Neural cell (in vitro differentiated cells): ENCODE measurements at regions not wholly inside any gene's neighbourhood (a gene's known extent, or its start where the extent isn't known, plus 50 kb on each side); places are given as distances from the start of the nearest gene placed in this dataset.

Experiments
- H2AFZ ChIP-seq: fragments of 200-600, 300-800 bp; sonication (generic), shearing (Covaris generic); 2 replicates; pipeline ENCODE4 v1.6.0; 2014; ENCODE audit warnings: low read depth, mild to moderate bottlenecking, antibody characterized with exemption, low read length, moderate library complexity
- H3F3A ChIP-seq: fragments of 200-600 bp; shearing (Covaris generic); 2 replicates; pipeline ENCODE4 v1.6.1; 2016; ENCODE audit warnings: mild to moderate bottlenecking, moderate library complexity, mixed read lengths, antibody characterized with exemption, low read length; ENCODE audit not compliant: insufficient read depth, poor library complexity, severe bottlenecking
- H3K27ac ChIP-seq: fragments of 200-600, 300-800 bp; sonication (generic), shearing (Covaris generic); 2 replicates; pipeline ENCODE4 v1.5.1; 2014; ENCODE audit warnings: mild to moderate bottlenecking, low read length, moderate library complexity
- H3K27me3 ChIP-seq: fragments of 300-800, 200-600 bp; sonication (generic), shearing (Covaris generic); 2 replicates; pipeline ENCODE4 v1.6.0; 2014; ENCODE audit warnings: mild to moderate bottlenecking, low read depth, low read length, moderate library complexity; ENCODE audit not compliant: insufficient read depth
- H3K36me3 ChIP-seq: fragments of 300-800, 200-600 bp; sonication (generic), shearing (Covaris generic); 2 replicates; pipeline ENCODE4 v1.5.1; 2014; ENCODE audit warnings: mild to moderate bottlenecking, antibody characterized with exemption, low read length, moderate library complexity; ENCODE audit not compliant: insufficient read depth
- H3K4me2 ChIP-seq: fragments of 300-800, 200-600 bp; sonication (generic), shearing (Covaris generic); 2 replicates; pipeline ENCODE4 v1.6.0; 2014; ENCODE audit warnings: mild to moderate bottlenecking, low read length
- H3K4me3 ChIP-seq: fragments of 300-800, 200-600 bp; sonication (generic), shearing (Covaris generic); 2 replicates; pipeline ENCODE4 v1.5.1; 2014; ENCODE audit warnings: mild to moderate bottlenecking, low read length, moderate library complexity
- H3K79me2 ChIP-seq: fragments of 200-600 bp; shearing (Covaris generic); replicated peaks from 2 replicates; pipeline ENCODE4 v1.6.0; 2014; ENCODE audit warnings: mild to moderate bottlenecking, low read length, moderate library complexity; ENCODE audit not compliant: insufficient read depth
- H3K9ac ChIP-seq: fragments of 300-800, 200-600 bp; sonication (generic), shearing (Covaris generic); 2 replicates; pipeline ENCODE4 v1.6.1; 2016; ENCODE audit warnings: mild to moderate bottlenecking, low read length, mixed read lengths
- H3K9me2 ChIP-seq: fragments of 200-600 bp; shearing (Covaris generic); 2 replicates; pipeline ENCODE4 v1.6.1; 2016; ENCODE audit warnings: mild to moderate bottlenecking, low read length, mixed read lengths; ENCODE audit not compliant: insufficient read depth
- H3K9me3 ChIP-seq: fragments of 200-600, 300-800 bp; sonication (generic), shearing (Covaris generic); 2 replicates; pipeline ENCODE4 v1.6.1; 2016; ENCODE audit warnings: mild to moderate bottlenecking, mixed run types, low read length, moderate library complexity, mixed read lengths
- H4K20me1 ChIP-seq: fragments of 200-600 bp; shearing (Covaris generic); 2 replicates; pipeline ENCODE4 v1.6.1; 2016; ENCODE audit warnings: mild to moderate bottlenecking, mixed run types; ENCODE audit not compliant: insufficient read depth
- EP300 ChIP-seq: fragments of 450-650 bp; conservative IDR thresholded peaks from 2 replicates; pipeline ENCODE4 v1.6.1; 2014; ENCODE audit warnings: antibody characterized with exemption, mild to moderate bottlenecking, moderate library complexity; ENCODE audit not compliant: poor library complexity, severe bottlenecking
- EZH2 ChIP-seq: fragments of 200-600, 300-800 bp; shearing (Covaris generic), sonication (generic); IDR thresholded peaks from 2 replicates; pipeline ENCODE4 v1.6.1; 2014; ENCODE audit warnings: antibody characterized with exemption, low read length, borderline replicate concordance, mild to moderate bottlenecking; ENCODE audit not compliant: insufficient read depth, poor library complexity, severe bottlenecking
- MXI1 ChIP-seq: fragments of 450-650 bp; conservative IDR thresholded peaks from 2 replicates; pipeline ENCODE4 v1.6.1; 2014; ENCODE audit warnings: antibody characterized with exemption, mild to moderate bottlenecking; ENCODE audit not compliant: poor library complexity, severe bottlenecking
- POLR2AphosphoS5 ChIP-seq: IDR thresholded peaks from 2 replicates; pipeline ENCODE4 v1.6.1; 2012
- RAD21 ChIP-seq: fragments of 450-650 bp; conservative IDR thresholded peaks from 2 replicates; pipeline ENCODE4 v1.6.1; 2014; ENCODE audit warnings: antibody characterized with exemption, mild to moderate bottlenecking, moderate library complexity
- SMC3 ChIP-seq: fragments of 450-650 bp; conservative IDR thresholded peaks from 2 replicates; pipeline ENCODE4 v1.6.1; 2014; ENCODE audit warnings: antibody characterized with exemption, mild to moderate bottlenecking, moderate library complexity; ENCODE audit not compliant: poor library complexity
- TAF1 ChIP-seq: IDR thresholded peaks from 2 replicates; pipeline ENCODE4 v1.6.1; 2012; ENCODE audit warnings: low read depth
- TF ChIP-seq, protein P1 (sequence below): fragments of 450-650 bp; IDR thresholded peaks from 2 replicates; pipeline ENCODE4 v1.5.1; 2014; ENCODE audit warnings: antibody characterized with exemption, mild to moderate bottlenecking, moderate library complexity; ENCODE audit not compliant: poor library complexity, severe bottlenecking
- TF ChIP-seq, protein P2 (sequence below): IDR thresholded peaks from 2 replicates; pipeline ENCODE4 v1.6.1; 2012; ENCODE audit warnings: borderline replicate concordance

DNA sequence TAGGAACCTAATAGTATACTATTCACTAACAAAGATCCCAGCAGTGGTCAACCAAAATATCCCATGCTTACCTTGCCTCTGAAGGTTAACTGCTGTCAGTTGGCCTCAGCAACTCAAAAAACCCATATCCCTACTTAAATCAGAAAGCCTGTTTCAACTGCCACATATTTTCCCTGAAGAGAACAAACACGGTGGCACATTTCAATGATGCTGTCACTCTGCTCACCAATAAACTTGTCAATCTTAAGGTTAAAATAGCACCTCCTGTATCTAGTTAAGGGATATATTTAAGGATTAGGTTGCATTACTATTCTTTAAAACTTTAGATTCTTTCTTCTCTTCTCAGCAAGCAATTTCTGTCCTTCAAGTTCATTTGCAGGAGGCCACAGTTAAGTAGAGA lies 986.9 kb downstream of the CDH18 start:
- Histone ChIP-seq H3K4me2 (no peak overlapping the region), H3K9me3 (no peaks in the 10 kb centered on the region), H3K9me2 (no peaks in the 10 kb centered on the region), H3K9ac (no peak overlapping the region), H3K27ac (no peak overlapping the region), H3K4me3 (no peak overlapping the region), H3K36me3 (no peaks in the 10 kb centered on the region), H3K27me3 (no peaks in the 10 kb centered on the region), H4K20me1 (no peaks in the 10 kb centered on the region), H2AFZ (no peak overlapping the region), H3K79me2 (no peaks in the 10 kb centered on the region), H3F3A (peaks cover 4% of the 10 kb centered on the region)
- TF ChIP-seq, protein P1, sequence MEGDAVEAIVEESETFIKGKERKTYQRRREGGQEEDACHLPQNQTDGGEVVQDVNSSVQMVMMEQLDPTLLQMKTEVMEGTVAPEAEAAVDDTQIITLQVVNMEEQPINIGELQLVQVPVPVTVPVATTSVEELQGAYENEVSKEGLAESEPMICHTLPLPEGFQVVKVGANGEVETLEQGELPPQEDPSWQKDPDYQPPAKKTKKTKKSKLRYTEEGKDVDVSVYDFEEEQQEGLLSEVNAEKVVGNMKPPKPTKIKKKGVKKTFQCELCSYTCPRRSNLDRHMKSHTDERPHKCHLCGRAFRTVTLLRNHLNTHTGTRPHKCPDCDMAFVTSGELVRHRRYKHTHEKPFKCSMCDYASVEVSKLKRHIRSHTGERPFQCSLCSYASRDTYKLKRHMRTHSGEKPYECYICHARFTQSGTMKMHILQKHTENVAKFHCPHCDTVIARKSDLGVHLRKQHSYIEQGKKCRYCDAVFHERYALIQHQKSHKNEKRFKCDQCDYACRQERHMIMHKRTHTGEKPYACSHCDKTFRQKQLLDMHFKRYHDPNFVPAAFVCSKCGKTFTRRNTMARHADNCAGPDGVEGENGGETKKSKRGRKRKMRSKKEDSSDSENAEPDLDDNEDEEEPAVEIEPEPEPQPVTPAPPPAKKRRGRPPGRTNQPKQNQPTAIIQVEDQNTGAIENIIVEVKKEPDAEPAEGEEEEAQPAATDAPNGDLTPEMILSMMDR: no peak
- TF ChIP-seq MXI1: no peak
- peak; percentile 100 for TF ChIP-seq EP300
- TF ChIP-seq POLR2AphosphoS5: peak; percentile 98
- no peak for TF ChIP-seq EZH2
- TF ChIP-seq, protein P2, sequence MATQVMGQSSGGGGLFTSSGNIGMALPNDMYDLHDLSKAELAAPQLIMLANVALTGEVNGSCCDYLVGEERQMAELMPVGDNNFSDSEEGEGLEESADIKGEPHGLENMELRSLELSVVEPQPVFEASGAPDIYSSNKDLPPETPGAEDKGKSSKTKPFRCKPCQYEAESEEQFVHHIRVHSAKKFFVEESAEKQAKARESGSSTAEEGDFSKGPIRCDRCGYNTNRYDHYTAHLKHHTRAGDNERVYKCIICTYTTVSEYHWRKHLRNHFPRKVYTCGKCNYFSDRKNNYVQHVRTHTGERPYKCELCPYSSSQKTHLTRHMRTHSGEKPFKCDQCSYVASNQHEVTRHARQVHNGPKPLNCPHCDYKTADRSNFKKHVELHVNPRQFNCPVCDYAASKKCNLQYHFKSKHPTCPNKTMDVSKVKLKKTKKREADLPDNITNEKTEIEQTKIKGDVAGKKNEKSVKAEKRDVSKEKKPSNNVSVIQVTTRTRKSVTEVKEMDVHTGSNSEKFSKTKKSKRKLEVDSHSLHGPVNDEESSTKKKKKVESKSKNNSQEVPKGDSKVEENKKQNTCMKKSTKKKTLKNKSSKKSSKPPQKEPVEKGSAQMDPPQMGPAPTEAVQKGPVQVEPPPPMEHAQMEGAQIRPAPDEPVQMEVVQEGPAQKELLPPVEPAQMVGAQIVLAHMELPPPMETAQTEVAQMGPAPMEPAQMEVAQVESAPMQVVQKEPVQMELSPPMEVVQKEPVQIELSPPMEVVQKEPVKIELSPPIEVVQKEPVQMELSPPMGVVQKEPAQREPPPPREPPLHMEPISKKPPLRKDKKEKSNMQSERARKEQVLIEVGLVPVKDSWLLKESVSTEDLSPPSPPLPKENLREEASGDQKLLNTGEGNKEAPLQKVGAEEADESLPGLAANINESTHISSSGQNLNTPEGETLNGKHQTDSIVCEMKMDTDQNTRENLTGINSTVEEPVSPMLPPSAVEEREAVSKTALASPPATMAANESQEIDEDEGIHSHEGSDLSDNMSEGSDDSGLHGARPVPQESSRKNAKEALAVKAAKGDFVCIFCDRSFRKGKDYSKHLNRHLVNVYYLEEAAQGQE: peak; percentile 76
- peak; percentile 16 for TF ChIP-seq RAD21
- no peak for TF ChIP-seq SMC3
- no peak for TF ChIP-seq TAF1

DNA sequence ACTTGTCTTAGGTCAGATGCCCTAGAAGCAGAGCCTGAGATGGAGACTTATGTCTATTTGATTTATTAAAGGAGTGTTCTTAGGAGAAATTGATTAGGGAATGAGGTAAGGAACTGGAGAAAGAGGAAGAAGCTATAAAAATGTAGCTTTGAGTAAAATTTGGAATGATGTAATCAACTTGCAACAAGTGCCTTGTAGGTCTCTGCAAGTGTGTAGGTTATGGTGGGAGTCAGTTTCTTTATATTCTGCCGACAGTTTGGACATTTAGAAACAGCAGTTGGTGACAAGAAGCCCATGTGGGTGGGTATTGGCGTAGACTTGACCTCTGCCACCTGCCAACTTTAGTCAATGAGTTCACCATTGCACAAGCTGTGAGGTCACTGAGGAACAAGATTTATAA lies 986.5 kb downstream of the CDH18 start:
- H3K9me2 ChIP-seq: no peaks in the 10 kb centered on the region

More for the DNA sequence above, 986.5 kb downstream of the CDH18 start:
- H3F3A ChIP-seq: peaks cover 4% of the 10 kb centered on the region
- H3K27me3 ChIP-seq: no peaks in the 10 kb centered on the region
- no peaks in the 10 kb centered on the region for H3K36me3 ChIP-seq
- no peak overlapping the region for H3K27ac ChIP-seq
- H2AFZ ChIP-seq: no peak overlapping the region
- H3K4me2 ChIP-seq: no peak overlapping the region
- no peak overlapping the region for H3K9ac ChIP-seq
- TF ChIP-seq, protein P1: no peak
- TF ChIP-seq RAD21 (no peak), EZH2 (no peak)
- H3K9me3 ChIP-seq: no peaks in the 10 kb centered on the region
- no peaks in the 10 kb centered on the region for H3K79me2 ChIP-seq
- H4K20me1 ChIP-seq: no peaks in the 10 kb centered on the region
- no peak overlapping the region for H3K4me3 ChIP-seq
